ENCODE measurements at regions not wholly inside any gene's neighbourhood (a gene's known extent, or its start where the extent isn't known, plus 50 kb on each side); places are given as distances from the start of the nearest gene placed in this dataset.

DNA sequence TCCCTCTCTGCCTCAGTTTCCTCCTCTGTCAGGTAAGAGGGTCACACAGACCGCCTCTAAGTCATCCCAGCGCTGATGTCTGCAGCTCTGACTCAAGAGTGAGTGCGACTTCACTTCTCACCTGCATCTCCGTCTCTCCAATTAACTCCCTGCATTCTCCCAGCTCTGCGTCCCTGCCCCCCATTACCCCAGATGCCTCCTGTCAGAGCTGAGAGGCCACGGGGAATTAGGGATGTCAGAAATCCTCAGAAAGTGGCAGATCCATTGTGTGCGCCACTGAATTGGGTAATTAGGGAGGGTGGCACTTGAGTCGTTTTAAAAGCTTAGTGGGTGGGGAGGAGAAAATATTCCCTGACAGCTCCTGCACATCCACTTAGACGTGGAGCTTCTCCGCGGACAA is 885.4 kb upstream of the EEF2KMT start:
- no peak for TF ChIP-seq POLR2A (IDR thresholded peaks at IDR 0.05; ENCODE audit: low read depth, low read length)
- TF ChIP-seq POLR2AphosphoS5 (IDR thresholded peaks at IDR 0.05; ENCODE audit: low read depth, low read length), result no peak

Measured in GM12892 (cell line).